ENCODE measurements at regions not wholly inside any gene's neighbourhood (a gene's known extent, or its start where the extent isn't known, plus 50 kb on each side); places are given as distances from the start of the nearest gene placed in this dataset.

GRCh38 chr2:45209302-45209701 lies 200.1 kb upstream of the SIX2 start:
- TF ChIP-seq GABPA (IDR thresholded peaks at IDR 0.05; ENCODE audit: low read depth) (no peak), POLR2AphosphoS5 (IDR thresholded peaks at IDR 0.05; ENCODE audit: low read depth) (no peak), SPI1 (IDR thresholded peaks at IDR 0.05; ENCODE audit: borderline replicate concordance, low read depth) (no peak)
- TF ChIP-seq, protein P1, sequence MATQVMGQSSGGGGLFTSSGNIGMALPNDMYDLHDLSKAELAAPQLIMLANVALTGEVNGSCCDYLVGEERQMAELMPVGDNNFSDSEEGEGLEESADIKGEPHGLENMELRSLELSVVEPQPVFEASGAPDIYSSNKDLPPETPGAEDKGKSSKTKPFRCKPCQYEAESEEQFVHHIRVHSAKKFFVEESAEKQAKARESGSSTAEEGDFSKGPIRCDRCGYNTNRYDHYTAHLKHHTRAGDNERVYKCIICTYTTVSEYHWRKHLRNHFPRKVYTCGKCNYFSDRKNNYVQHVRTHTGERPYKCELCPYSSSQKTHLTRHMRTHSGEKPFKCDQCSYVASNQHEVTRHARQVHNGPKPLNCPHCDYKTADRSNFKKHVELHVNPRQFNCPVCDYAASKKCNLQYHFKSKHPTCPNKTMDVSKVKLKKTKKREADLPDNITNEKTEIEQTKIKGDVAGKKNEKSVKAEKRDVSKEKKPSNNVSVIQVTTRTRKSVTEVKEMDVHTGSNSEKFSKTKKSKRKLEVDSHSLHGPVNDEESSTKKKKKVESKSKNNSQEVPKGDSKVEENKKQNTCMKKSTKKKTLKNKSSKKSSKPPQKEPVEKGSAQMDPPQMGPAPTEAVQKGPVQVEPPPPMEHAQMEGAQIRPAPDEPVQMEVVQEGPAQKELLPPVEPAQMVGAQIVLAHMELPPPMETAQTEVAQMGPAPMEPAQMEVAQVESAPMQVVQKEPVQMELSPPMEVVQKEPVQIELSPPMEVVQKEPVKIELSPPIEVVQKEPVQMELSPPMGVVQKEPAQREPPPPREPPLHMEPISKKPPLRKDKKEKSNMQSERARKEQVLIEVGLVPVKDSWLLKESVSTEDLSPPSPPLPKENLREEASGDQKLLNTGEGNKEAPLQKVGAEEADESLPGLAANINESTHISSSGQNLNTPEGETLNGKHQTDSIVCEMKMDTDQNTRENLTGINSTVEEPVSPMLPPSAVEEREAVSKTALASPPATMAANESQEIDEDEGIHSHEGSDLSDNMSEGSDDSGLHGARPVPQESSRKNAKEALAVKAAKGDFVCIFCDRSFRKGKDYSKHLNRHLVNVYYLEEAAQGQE (IDR thresholded peaks at IDR 0.05; ENCODE audit: insufficient replicate concordance, low read depth), result no peak
- TF ChIP-seq, protein P2, sequence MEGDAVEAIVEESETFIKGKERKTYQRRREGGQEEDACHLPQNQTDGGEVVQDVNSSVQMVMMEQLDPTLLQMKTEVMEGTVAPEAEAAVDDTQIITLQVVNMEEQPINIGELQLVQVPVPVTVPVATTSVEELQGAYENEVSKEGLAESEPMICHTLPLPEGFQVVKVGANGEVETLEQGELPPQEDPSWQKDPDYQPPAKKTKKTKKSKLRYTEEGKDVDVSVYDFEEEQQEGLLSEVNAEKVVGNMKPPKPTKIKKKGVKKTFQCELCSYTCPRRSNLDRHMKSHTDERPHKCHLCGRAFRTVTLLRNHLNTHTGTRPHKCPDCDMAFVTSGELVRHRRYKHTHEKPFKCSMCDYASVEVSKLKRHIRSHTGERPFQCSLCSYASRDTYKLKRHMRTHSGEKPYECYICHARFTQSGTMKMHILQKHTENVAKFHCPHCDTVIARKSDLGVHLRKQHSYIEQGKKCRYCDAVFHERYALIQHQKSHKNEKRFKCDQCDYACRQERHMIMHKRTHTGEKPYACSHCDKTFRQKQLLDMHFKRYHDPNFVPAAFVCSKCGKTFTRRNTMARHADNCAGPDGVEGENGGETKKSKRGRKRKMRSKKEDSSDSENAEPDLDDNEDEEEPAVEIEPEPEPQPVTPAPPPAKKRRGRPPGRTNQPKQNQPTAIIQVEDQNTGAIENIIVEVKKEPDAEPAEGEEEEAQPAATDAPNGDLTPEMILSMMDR (IDR thresholded peaks at IDR 0.05; ENCODE audit: insufficient read depth, low read length), result no peak
- no peaks in the 10 kb centered on the region for H3K27me3 ChIP-seq (ENCODE audit: insufficient read depth, poor library complexity, severe bottlenecking)
- no peak for DNase-seq (ENCODE audit: low read depth in 1 of 2, low spot score in 1 of 2)
- no peak overlapping the region for H3K27ac ChIP-seq (replicated peaks)
- no peak overlapping the region for H3K4me3 ChIP-seq (replicated peaks; ENCODE audit: insufficient read depth, low read length)

GRCh38 chr2:45207101-45207500 lies 197.8 kb upstream of the SIX2 start:
- peak; percentile 57; the same call in 1 of the 2 replicates for TF ChIP-seq SPI1 (IDR thresholded peaks at IDR 0.05; ENCODE audit: borderline replicate concordance, low read depth)
- no peak for TF ChIP-seq GABPA (IDR thresholded peaks at IDR 0.05; ENCODE audit: low read depth)
- TF ChIP-seq POLR2AphosphoS5 (IDR thresholded peaks at IDR 0.05; ENCODE audit: low read depth), result peak; percentile 58
- Histone ChIP-seq H3K27me3 (ENCODE audit: insufficient read depth, poor library complexity, severe bottlenecking) (no peaks in the 10 kb centered on the region), H3K27ac (replicated peaks) (peak overlapping the region; percentile 25), H3K4me3 (replicated peaks; ENCODE audit: insufficient read depth, low read length) (no peak overlapping the region)
- DNase-seq (ENCODE audit: low read depth in 1 of 2, low spot score in 1 of 2), result peak; percentile 67 to 68

DNA sequence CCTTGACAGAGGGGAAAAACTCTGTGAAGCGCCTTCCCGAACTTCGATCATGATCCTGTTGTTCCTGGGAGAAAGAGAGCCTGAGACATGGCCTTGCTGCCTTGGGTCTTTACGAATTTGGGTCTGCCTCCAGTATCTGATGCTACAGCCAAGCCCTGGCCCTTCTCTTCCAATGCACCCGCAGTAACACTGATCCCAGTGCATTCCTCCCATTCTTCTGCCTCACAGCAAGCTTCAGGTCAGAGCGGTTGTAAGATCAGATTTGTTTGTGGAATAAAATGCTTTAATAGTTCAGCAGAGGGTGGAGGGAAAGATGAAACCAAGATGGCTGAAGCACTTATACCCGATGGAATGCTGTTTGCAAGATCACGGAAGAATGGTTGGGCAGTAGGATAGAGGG lies 196.7 kb upstream of the SIX2 start:
- Histone ChIP-seq H3K27me3 (ENCODE audit: insufficient read depth, poor library complexity, severe bottlenecking) (no peaks in the 10 kb centered on the region), H3K4me3 (replicated peaks; ENCODE audit: insufficient read depth, low read length) (no peak overlapping the region), H3K27ac (replicated peaks) (no peak overlapping the region)
- TF ChIP-seq POLR2AphosphoS5 (IDR thresholded peaks at IDR 0.05; ENCODE audit: low read depth) (no peak), SPI1 (IDR thresholded peaks at IDR 0.05; ENCODE audit: borderline replicate concordance, low read depth) (no peak), GABPA (IDR thresholded peaks at IDR 0.05; ENCODE audit: low read depth) (no peak)
- TF ChIP-seq, protein P1 (IDR thresholded peaks at IDR 0.05; ENCODE audit: insufficient replicate concordance, low read depth), result no peak
- TF ChIP-seq, protein P2 (IDR thresholded peaks at IDR 0.05; ENCODE audit: insufficient read depth, low read length), result no peak
- no peak for DNase-seq (ENCODE audit: low read depth in 1 of 2, low spot score in 1 of 2)

- H3K27ac ChIP-seq (replicated peaks), result no peak overlapping the region
- TF ChIP-seq, protein P1 (IDR thresholded peaks at IDR 0.05; ENCODE audit: insufficient replicate concordance, low read depth), result no peak
- TF ChIP-seq, protein P2 (IDR thresholded peaks at IDR 0.05; ENCODE audit: insufficient read depth, low read length), result no peak
- TF ChIP-seq SPI1 (IDR thresholded peaks at IDR 0.05; ENCODE audit: borderline replicate concordance, low read depth) (no peak), GABPA (IDR thresholded peaks at IDR 0.05; ENCODE audit: low read depth) (no peak)
- H3K4me3 ChIP-seq (replicated peaks; ENCODE audit: insufficient read depth, low read length), result no peak overlapping the region
- no peak for DNase-seq (ENCODE audit: low read depth in 1 of 2, low spot score in 1 of 2)
- H3K27me3 ChIP-seq (ENCODE audit: insufficient read depth, poor library complexity, severe bottlenecking), result no peaks in the 10 kb centered on the region
Observed at GRCh38 chr2:45205480-45205879, 196.2 kb upstream of the SIX2 start.
